ENCODE measurements at regions not wholly inside any gene's neighbourhood (a gene's known extent, or its start where the extent isn't known, plus 50 kb on each side); places are given as distances from the start of the nearest gene placed in this dataset.

- intact Hi-C loops (cut with micrococcal nuclease) (no loop called here), in situ Hi-C loops (cut with MboI; ENCODE audit: low sequenced_read_pairs) (no loop called here), dilution Hi-C loops (cut with HindIII; ENCODE audit: low sequenced_read_pairs, unreplicated experiment) (no loop called here)
- ChIA-PET POLR2A (ENCODE audit: unreplicated experiment) (no interaction called here), CTCF (no interaction called here)
- no peak overlapping the region for H3K18ac ChIP-seq (ENCODE audit: low read depth, low read length)
- no peak overlapping the region for H2AK5ac ChIP-seq (ENCODE audit: low read depth, low read length)
- H4K91ac ChIP-seq (ENCODE audit: insufficient read depth, low read depth, low read length): no peak overlapping the region
- no peak overlapping the region for H3K23ac ChIP-seq (ENCODE audit: low read depth, low read length)
- no peak overlapping the region for H2BK20ac ChIP-seq (ENCODE audit: low read depth, low read length)
- no peaks in the 10 kb centered on the region for H3K27me3 ChIP-seq (ENCODE audit: control insufficient read depth, insufficient read depth, low read length)
- H4K20me1 ChIP-seq (ENCODE audit: insufficient read depth, low read length): no peaks in the 10 kb centered on the region
- no peaks in the 10 kb centered on the region for H3K36me3 ChIP-seq (ENCODE audit: control insufficient read depth, insufficient read depth, low read length)
- H3K9me1 ChIP-seq (ENCODE audit: insufficient read depth, low read length): no peaks in the 10 kb centered on the region
- H2BK120ac ChIP-seq (ENCODE audit: low read depth, low read length): no peak overlapping the region
- 38% methylated on average over 10 of the region's 21 CpGs; no CpG with 5 or more reads in 1 of the 2 experiments for WGBS, 2 experiments (ENCODE audit: extremely low coverage in 2 of 2, insufficient read length in 1 of 2)
- H3K14ac ChIP-seq (replicated peaks; ENCODE audit: low read depth, low read length): no peak overlapping the region
- H3K4ac ChIP-seq (ENCODE audit: low read depth, low read length): no peak overlapping the region
- no peak overlapping the region for H3K4me2 ChIP-seq (ENCODE audit: low read depth, low read length)
- peaks cover 5% of the 10 kb centered on the region for H3K9me3 ChIP-seq (ENCODE audit: control insufficient read depth, insufficient read depth, low read length)
- no peak for TF ChIP-seq POLR2A (IDR thresholded peaks at IDR 0.05; ENCODE audit: low read depth, low read length)
- TF ChIP-seq RCOR1 (IDR thresholded peaks at IDR 0.05; ENCODE audit: insufficient replicate concordance, low read length): no peak
- TF ChIP-seq SMC3 (IDR thresholded peaks at IDR 0.05; ENCODE audit: low read depth, low read length): no peak
- TF ChIP-seq NFE2L2 (IDR thresholded peaks at IDR 0.05; ENCODE audit: low read depth, low read length): no peak
- TF ChIP-seq CHD1 (IDR thresholded peaks at IDR 0.05; ENCODE audit: low read depth, low read length): no peak
- no peak for TF ChIP-seq BHLHE40 (IDR thresholded peaks at IDR 0.05; ENCODE audit: low read depth, low read length)
- TF ChIP-seq USF2 (IDR thresholded peaks at IDR 0.05; ENCODE audit: low read depth, low read length): no peak
- no peak overlapping the region for H4K5ac ChIP-seq (ENCODE audit: low read depth, low read length)
- H3K4me1 ChIP-seq (ENCODE audit: control insufficient read depth, insufficient read depth, low read length): no peaks in the 10 kb centered on the region
- no peak overlapping the region for H2BK15ac ChIP-seq (ENCODE audit: low read depth, low read length)
- no peak overlapping the region for H3K27ac ChIP-seq (ENCODE audit: insufficient read depth, low read length)
- ATAC-seq (ENCODE audit: low read depth) (no peak), DNase-seq (no peak)
- H3K56ac ChIP-seq (ENCODE audit: extremely low read depth, insufficient read depth, low read length): no peak overlapping the region
- no peak overlapping the region for H4K8ac ChIP-seq (ENCODE audit: low read depth in 2 of 2, low read length in 2 of 2)
- H3K9ac ChIP-seq (ENCODE audit: low read depth, low read length): no peak overlapping the region
- H2AFZ ChIP-seq (replicated peaks; ENCODE audit: low read length, poor library complexity): no peak overlapping the region
- H2AK9ac ChIP-seq (replicated peaks; ENCODE audit: low read depth, low read length, poor library complexity): no peak overlapping the region
- no peak overlapping the region for H3K4me3 ChIP-seq (ENCODE audit: insufficient read depth, low read depth, low read length)
- H2BK5ac ChIP-seq (ENCODE audit: low read depth, low read length, poor library complexity, severe bottlenecking): no peak overlapping the region
- H3K79me1 ChIP-seq (ENCODE audit: low read depth in 1 of 2, low read length in 2 of 2): no peaks in the 10 kb centered on the region
- no TSS peak for BruUV-seq (replicated peaks)
Observed at GRCh38 chr4:8940792-8941491, 69.3 kb upstream of the HMX1 start.

All from IMR-90 (cell line).